Anterior cingulate cortex (tissue), 58 donors: ENCODE measurements at regions not wholly inside any gene's neighbourhood (a gene's known extent, or its start where the extent isn't known, plus 50 kb on each side); places are given as distances from the start of the nearest gene placed in this dataset.
"Not testable (repeated sequence)": the region's sequence is repeated elsewhere in the genome, so short reads cannot be mapped to it uniquely, and the experiment has no call there.

Experiments
- DNase-seq, 58 donors: peaks; one replicate each; lab custom pipeline; 2025; lab: John Stamatoyannopoulos, UW

DNA sequence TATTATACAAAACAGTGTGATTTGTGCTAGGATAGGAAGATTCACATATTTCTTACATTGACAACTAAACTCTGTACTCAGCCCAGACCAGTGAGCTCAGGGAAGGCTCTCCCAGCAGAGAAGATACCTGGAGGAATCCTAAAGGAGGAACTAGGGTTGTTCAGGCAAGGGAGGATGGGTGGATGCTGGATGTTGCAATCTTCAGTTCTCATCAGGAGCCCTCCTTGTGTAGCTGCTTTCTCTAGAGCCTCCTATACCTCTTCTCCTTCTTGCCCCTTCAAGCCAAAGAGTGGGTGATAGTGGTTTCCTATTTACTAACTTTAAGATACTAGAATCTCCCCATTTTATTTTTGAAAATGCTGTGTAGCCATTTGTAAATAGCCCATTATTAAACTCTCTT lies 117.3 kb downstream of the NKX6-1 start:
- no peak for DNase-seq

- no peak for DNase-seq
Measured at GRCh38 chr4:84379917-84380641, 119.0 kb downstream of the NKX6-1 start.

DNA sequence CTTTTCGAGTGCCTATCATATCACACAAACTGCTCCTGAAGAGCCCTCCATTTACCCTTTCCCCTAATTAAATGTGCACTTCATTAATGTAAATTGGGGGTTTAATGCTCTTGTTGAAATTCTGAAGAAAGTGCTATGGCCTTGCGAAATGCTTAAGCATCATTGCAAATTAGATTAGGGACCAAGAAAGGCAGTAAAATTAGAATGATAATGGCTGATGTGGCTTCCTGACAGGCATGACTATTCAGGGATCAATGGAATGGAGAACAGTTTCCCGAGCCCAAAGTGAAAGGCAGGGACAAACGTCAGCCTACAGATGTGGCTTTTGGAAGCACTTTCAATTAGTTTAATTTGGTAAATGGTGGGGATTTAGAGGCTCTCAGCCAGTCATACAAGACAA lies 120.1 kb downstream of the NKX6-1 start:
- DNase-seq = no peak

GRCh38 chr4:84378356-84378755 lies 120.7 kb downstream of the NKX6-1 start:
- no peak for DNase-seq

- DNase-seq = no peak
Measured at GRCh38 chr4:84366907-84367306, 132.2 kb downstream of the NKX6-1 start.

DNA sequence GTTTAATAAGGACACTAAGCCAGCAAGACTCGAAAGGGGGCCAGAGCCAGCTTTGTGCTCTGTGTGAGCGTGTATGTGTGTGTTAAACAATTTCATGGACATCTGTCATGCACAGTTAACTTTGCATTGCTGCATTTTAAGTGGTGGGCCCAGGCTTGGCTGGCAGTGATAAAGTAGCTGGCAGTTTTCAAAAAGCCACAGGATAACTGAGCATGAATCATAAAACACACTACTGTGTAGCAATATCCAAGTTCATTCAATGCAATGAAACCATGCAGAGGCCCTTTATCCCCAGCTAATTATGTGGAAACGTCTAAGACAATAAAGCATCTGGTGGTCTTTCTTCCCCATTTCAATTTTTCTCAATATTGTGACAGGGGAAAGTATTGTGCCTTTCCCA lies 132.9 kb downstream of the NKX6-1 start:
- no peak for DNase-seq

DNA sequence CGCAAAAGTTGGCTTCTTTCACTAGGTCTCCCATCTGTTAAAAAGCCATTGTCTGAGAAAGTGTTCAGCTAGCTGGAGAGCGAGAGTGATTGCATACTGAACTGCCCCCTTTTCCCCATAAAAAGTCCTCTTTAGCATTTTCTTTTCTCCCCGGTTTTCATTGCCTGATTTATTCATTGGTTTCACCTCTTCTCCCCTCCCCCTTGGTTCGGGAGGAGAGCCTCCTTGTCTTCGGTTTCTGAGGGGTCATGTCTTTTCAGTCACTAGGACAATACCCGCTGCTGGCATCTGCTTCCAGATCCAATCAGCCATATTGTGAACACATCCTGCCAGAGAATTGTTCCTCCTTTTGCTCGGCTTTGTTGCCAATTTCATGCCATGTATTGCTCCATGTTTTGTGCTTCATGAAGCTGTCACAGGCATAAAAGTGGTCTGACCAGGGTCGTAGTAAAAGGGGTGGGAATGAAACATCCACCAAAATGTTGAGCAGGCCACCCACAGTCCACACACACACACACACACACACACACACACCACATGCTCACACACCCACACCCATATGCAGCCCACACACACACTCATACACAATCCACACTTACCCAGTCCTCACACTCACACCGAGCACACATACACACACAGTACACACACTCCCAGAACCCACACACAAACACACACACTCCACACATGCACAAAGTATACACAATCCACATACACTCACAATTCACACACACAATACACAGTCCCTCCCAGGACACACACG lies 136.0 kb downstream of the NKX6-1 start:
- no peak for DNase-seq

DNA sequence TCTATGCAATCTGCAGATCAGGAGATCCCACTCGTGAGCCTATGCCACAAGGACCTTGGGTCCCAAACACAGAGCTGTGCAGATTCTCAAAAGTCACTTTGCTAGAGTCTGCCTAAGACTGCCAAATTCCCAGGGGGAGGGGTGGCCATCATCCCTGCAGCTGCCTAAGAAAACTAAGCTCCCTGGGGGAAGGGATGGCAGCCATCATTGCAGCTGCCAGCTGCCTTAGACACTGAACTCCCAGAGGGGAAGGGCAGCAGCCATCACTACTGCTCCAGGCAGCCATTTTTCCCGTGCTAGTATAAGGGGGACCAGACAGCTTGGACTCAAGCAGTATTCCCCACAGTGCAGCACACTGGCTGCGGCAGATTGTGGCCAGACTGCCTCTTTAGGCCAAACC lies 156.9 kb downstream of the NKX6-1 start:
- DNase-seq = no peak

GRCh38 chr4:84341559-84341958 lies 157.5 kb downstream of the NKX6-1 start:
- DNase-seq = no peak

- no peak for DNase-seq
Measured at GRCh38 chr4:84338367-84338766, 160.7 kb downstream of the NKX6-1 start.

DNA sequence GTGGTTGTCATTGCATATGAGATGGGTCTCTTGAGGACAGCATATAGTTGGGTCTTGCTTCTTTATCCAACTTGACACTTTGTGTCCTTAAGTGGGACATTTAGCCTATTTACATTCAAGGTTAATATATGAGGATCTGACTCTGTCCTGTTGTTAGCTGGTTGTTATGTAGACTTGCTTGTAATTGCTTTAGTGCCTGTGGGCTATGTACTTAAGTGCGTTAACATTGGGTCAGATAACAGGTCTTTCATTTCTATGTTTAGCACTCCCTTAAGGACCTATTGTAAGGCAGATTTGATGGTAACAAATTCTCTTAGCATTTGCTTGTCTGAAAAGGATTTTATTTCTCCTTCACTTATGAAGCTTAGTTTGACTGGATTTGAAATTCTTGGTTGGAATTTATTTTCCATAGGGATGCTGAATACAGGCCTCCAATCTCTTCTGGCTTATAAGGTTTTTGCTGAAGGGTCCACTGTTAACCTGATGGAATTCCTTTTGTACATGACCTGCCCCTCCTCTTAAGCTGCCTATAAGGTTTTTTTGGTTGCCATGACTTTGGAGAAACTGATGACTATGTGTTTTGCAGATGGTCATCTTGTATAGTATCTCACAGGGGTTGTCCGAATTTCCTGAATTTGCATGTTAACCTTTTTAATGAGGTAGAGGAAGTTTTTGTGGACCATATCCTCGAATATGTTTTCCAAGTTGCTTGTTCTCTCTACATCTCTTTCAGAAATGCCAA lies 162.0 kb downstream of the NKX6-1 start:
- no peak for DNase-seq

DNA sequence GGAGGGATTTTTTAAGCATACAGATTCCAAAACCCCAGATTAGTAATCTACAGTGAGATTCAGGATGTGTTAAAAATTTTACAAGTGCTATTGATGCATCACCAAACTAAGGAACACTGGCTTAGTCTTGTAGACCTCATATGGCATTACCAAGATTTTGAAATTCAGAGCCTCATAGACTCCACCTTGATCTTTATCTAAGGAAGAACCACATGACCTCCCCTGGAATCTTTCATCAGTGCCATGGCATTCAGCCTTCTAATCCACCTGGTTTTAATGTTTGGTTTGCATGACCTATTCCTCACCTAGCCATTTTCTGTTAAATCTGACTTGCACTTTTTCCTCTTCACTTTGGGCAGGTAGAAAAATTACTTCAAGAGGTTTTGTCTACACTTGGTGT lies 171.6 kb downstream of the NKX6-1 start:
- DNase-seq = no peak

- no peak for DNase-seq
Measured at GRCh38 chr4:84325625-84326024, 173.5 kb downstream of the NKX6-1 start.

GRCh38 chr4:84324303-84325245 lies 174.5 kb downstream of the NKX6-1 start:
- DNase-seq = peak in 5 of 58 donors; percentile 1 to 52 (median 16)

DNA sequence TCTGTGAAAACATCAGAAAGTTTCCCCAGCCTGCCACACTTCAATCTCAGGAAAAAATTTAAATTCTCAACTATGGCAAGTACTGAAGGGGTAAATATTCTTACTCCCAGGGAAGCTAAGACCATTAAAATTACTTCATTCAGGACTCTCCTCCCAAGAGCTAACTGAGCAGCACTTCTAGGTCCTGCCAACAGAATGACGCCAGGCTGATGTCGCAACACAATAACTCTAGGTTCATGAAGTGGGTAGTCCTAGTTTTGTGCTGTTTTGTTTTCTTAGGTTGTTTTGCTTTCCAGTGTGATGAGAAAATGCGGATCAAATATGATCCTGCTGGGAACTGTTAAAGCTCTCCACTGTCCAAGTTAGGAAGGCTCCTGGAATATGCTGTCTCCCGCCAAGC lies 180.0 kb downstream of the NKX6-1 start:
- no peak for DNase-seq

GRCh38 chr4:84317513-84317912 lies 181.6 kb downstream of the NKX6-1 start:
- DNase-seq = no peak

DNA sequence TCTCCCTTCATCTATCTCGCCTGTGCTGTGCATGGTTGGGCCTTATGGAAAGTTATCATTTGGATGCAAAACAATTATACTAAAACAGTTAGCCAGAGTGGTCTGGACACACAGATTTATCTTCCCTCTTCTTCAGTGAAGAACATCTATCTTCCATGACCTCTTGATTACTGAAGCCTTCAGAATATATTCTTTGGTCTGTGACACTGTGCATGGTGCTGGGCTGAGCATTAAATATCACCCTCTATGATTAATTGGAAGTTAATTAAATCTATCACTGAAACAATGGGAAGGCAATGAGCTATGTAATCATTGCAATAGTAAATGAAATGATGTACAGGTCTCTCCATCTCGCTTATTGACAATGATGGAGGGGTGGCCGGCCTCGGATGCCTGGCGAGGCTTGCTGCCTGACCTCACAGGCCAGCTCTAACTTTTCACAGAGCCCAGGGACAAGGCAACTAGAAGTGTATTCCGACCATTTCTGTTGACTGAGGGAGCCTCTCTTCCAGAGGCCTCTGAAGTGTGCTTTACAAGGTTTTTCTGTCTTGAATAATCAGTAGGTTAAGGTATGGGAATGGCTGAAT lies 186.6 kb downstream of the NKX6-1 start:
- DNase-seq = no peak

DNA sequence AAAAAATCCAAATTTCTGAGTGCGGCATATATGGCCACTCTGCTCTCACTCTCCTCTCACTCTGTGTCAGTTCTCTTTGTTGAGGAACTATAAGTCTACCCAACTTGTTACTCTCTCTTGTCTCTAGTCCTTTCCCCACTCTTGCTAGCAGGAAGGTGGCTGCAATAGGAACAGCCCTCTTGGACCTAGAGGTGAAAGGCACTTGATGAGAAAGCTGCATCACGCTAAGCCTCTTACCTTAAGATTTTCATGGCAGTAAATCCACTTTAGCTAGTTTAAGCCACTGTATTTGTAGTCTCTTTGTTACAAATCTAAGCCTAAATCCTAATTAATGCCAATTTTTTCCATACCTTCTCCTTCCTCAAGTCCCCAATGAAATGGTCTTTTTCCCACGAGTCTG lies 189.9 kb downstream of the NKX6-1 start:
- DNase-seq = no peak

GRCh38 chr4:84298719-84299254 lies 200.3 kb downstream of the NKX6-1 start:
- not testable (repeated sequence) for DNase-seq
